K562 (cell line): ENCODE measurements at regions not wholly inside any gene's neighbourhood (a gene's known extent, or its start where the extent isn't known, plus 50 kb on each side); places are given as distances from the start of the nearest gene placed in this dataset.

Experiments
- CHD1 ChIP-seq: fragments of 200-600 bp; sonication (generic); IDR thresholded peaks from one replicate; pipeline ENCODE4 v1.6.1; 2012; ENCODE audit warnings: mild to moderate bottlenecking, moderate library complexity, low read length, inconsistent platforms
- CLOCK ChIP-seq: fragments of 250-450 bp; sonication (Bioruptor Pico); IDR thresholded peaks from 2 replicates; pipeline ENCODE4 v1.4.0; 2020; ENCODE audit warnings: mild to moderate bottlenecking, moderate library complexity, borderline replicate concordance
- CTCF ChIP-seq, 3 experiments: IDR thresholded peaks in 2 of 3; conservative IDR thresholded peaks in 1 of 3; 2 replicates each; pipeline ENCODE4 v1.5.1; 2011 to 2012; ENCODE audit warnings: low read length in 3 of 3, mild to moderate bottlenecking in 3 of 3, control low read depth in 2 of 3, improper control_type of control experiment in 1 of 3, inconsistent platforms in 1 of 3, low read depth in 1 of 3, mixed read lengths in 1 of 3, moderate library complexity in 1 of 3; ENCODE audit not compliant: insufficient read depth in 2 of 3
- EP300 ChIP-seq: IDR thresholded peaks from 2 replicates; pipeline ENCODE4 v1.6.1; 2012; ENCODE audit warnings: low read length, improper control_type of control experiment
- EZH2 ChIP-seq: IDR thresholded peaks from 2 replicates; pipeline ENCODE4 v1.6.1; 2012; ENCODE audit warnings: low read depth, mild to moderate bottlenecking, inconsistent platforms, low read length, borderline replicate concordance
- MAFG ChIP-seq: fragments of 450-650 bp; conservative IDR thresholded peaks from 2 replicates; pipeline ENCODE4 v1.6.1; 2016; ENCODE audit warnings: missing genetic modification characterization, missing compliant biosample characterization
- MEF2A ChIP-seq: IDR thresholded peaks from 2 replicates; pipeline ENCODE4 v1.6.1; 2011; ENCODE audit warnings: low read depth, mild to moderate bottlenecking, low read length, moderate library complexity; ENCODE audit not compliant: control insufficient read depth
- NCOA6 ChIP-seq: fragments of 450-650 bp; IDR thresholded peaks from 2 replicates; pipeline ENCODE4 v1.6.1; 2017; ENCODE audit warnings: mild to moderate bottlenecking
- POLR2A ChIP-seq: fragments of 450-650 bp; conservative IDR thresholded peaks from 2 replicates; pipeline ENCODE4 v1.6.1; 2016
- ZC3H4 ChIP-seq: sonication (generic); formaldehyde crosslinking; IDR thresholded peaks from 2 replicates; pipeline ENCODE4 v1.9.0; 2021; ENCODE audit warnings: missing genetic modification reagents, borderline replicate concordance
- ZKSCAN8 ChIP-seq: fragments of 200-800 bp; sonication (Bioruptor generic); IDR thresholded peaks from 2 replicates; pipeline ENCODE4 v1.6.1; 2016; ENCODE audit warnings: missing genetic modification characterization, missing compliant biosample characterization
- ZNF23 ChIP-seq: fragments of 250-450 bp; sonication (Bioruptor Pico); IDR thresholded peaks from 2 replicates; pipeline ENCODE4 v1.4.0; 2020; ENCODE audit warnings: mild to moderate bottlenecking

GRCh38 chr5:54732108-54732507 lies 214.5 kb downstream of the SNX18 start:
- TF ChIP-seq NCOA6, result no peak
- TF ChIP-seq CLOCK (CRISPR knock-in tag), result no peak
- TF ChIP-seq ZNF23, result no peak
- no peak for TF ChIP-seq EP300
- TF ChIP-seq MEF2A, result no peak
- no peak for TF ChIP-seq EZH2
- no peak for TF ChIP-seq MAFG (tag)
- TF ChIP-seq ZC3H4 (CRISPR knock-in tag), result no peak
- TF ChIP-seq CTCF (IDR thresholded peaks at IDR 0.05 in 2 of 3, conservative IDR thresholded peaks at IDR 0.05 in 1 of 3; ENCODE audit: insufficient read depth in 2 of 3, low read depth in 1 of 3, low read length in 3 of 3), result no peak
- TF ChIP-seq ZKSCAN8 (CRISPR knock-in tag), result no peak
- TF ChIP-seq CHD1, result no peak
- no peak for TF ChIP-seq POLR2A
